NCI-H82 (cell line): ENCODE measurements at regions not wholly inside any gene's neighbourhood (a gene's known extent, or its start where the extent isn't known, plus 50 kb on each side); places are given as distances from the start of the nearest gene placed in this dataset.
"Not testable (repeated sequence)": the region's sequence is repeated elsewhere in the genome, so short reads cannot be mapped to it uniquely, and the experiment has no call there.

Experiments used
- DNase-seq: peaks from one replicate; lab custom pipeline; 2025; lab: John Stamatoyannopoulos, UW

GRCh38 chr12:58313091-58313855 lies 371.9 kb downstream of the ATP23 start:
- no peak for DNase-seq

GRCh38 chr12:58314610-58315009 lies 373.2 kb downstream of the ATP23 start:
- DNase-seq = no peak

- no peak for DNase-seq
Measured at GRCh38 chr12:58316926-58317325, 375.6 kb downstream of the ATP23 start.

GRCh38 chr12:58321414-58321813 lies 380.0 kb downstream of the ATP23 start:
- no peak for DNase-seq

GRCh38 chr12:58323676-58324075 lies 382.3 kb downstream of the ATP23 start:
- DNase-seq = no peak

- no peak for DNase-seq
Measured at GRCh38 chr12:58325561-58325960, 384.2 kb downstream of the ATP23 start.

- no peak for DNase-seq
Measured at GRCh38 chr12:58326534-58326933, 385.2 kb downstream of the ATP23 start.

GRCh38 chr12:58336581-58337242 lies 395.3 kb downstream of the ATP23 start:
- DNase-seq = peak; percentile 29

GRCh38 chr12:58337539-58337938 lies 396.2 kb downstream of the ATP23 start:
- not testable (repeated sequence) for DNase-seq

GRCh38 chr12:58341791-58342190 lies 400.4 kb downstream of the ATP23 start:
- peak; percentile 77 for DNase-seq

- DNase-seq = no peak
Measured at GRCh38 chr12:58342736-58343135, 401.4 kb downstream of the ATP23 start.

GRCh38 chr12:58346032-58346632 lies 404.8 kb downstream of the ATP23 start:
- DNase-seq = peak; percentile 62

- DNase-seq = no peak
Measured at GRCh38 chr12:58347188-58347587, 405.8 kb downstream of the ATP23 start.

GRCh38 chr12:58347691-58348090 lies 406.3 kb downstream of the ATP23 start:
- DNase-seq = no peak

GRCh38 chr12:58349161-58349560 lies 407.8 kb downstream of the ATP23 start:
- peak; percentile 22 for DNase-seq

- no peak for DNase-seq
Measured at GRCh38 chr12:58356794-58357193, 415.4 kb downstream of the ATP23 start.

GRCh38 chr12:58357511-58357910 lies 416.1 kb downstream of the ATP23 start:
- DNase-seq = no peak

GRCh38 chr12:58358369-58358768 lies 417.0 kb downstream of the ATP23 start:
- no peak for DNase-seq

- DNase-seq = no peak
Measured at GRCh38 chr12:58359084-58359483, 417.7 kb downstream of the ATP23 start.

- no peak for DNase-seq
Measured at GRCh38 chr12:58361056-58361455, 419.7 kb downstream of the ATP23 start.

- no peak for DNase-seq
Measured at GRCh38 chr12:58363971-58364370, 422.6 kb downstream of the ATP23 start.

- DNase-seq = no peak
Measured at GRCh38 chr12:58364389-58365086, 423.2 kb downstream of the ATP23 start.

- no peak for DNase-seq
Measured at GRCh38 chr12:58365087-58365390, 423.7 kb downstream of the ATP23 start.
